HepG2 (cell line): ENCODE measurements at regions not wholly inside any gene's neighbourhood (a gene's known extent, or its start where the extent isn't known, plus 50 kb on each side); places are given as distances from the start of the nearest gene placed in this dataset.

Experiments used
- ATAC-seq: fragments of 200-7000 bp; cut with Tn5 transposase; 3 replicates; pipeline ENCODE4 v1.9.1; 2020; ENCODE audit warnings: mild to moderate bottlenecking, moderate library complexity
- BruUV-seq: library from RNA; stranded (reverse); fragments of 400-500 nt; replicated peaks from 2 replicates; lab custom pipeline; 2021; lab: Mats Ljungman, UMichigan
- CTCF ChIA-PET: fragments of 300-600 bp; formaldehyde crosslinking; extraction: SDS; loops from one replicate; lab custom pipeline; 2021; ENCODE audit warnings: low total read pairs, inconsistent platforms, low intra/inter-chr PET ratio; lab: Yijun Ruan, JAX
- POLR2A ChIA-PET: fragments of 350-600 bp; sonication (Branson Sonifier 250); formaldehyde crosslinking; loops from one replicate; lab custom pipeline; 2020; ENCODE audit warnings: antibody characterized with exemption, inconsistent platforms; lab: Yijun Ruan, JAX
- DNase-seq: peaks from one replicate; pipeline ENCODE4 v3.0.0-alpha.2; 2015; ENCODE audit warnings: low spot score
- FAIRE-seq: peaks from 3 replicates; lab custom pipeline; 2011; peaks lifted over from hg19 to GRCh38; lab: Jason Lieb, UNC
- H2AFZ ChIP-seq: one replicate; pipeline ENCODE4 v1.6.1; 2011; ENCODE audit warnings: low read length, inconsistent platforms
- H3K27ac ChIP-seq: fragments of 300-600 bp; 3 replicates; pipeline ENCODE4 v1.8.0; 2011; ENCODE audit warnings: mixed run types, mild to moderate bottlenecking, mixed read lengths, low read length, inconsistent platforms; ENCODE audit not compliant: insufficient read depth; ENCODE audit errors: extremely low read length
- H3K27me3 ChIP-seq, 2 experiments: fragments of 200-600 bp in 1 of 2; 2 replicates in 1 of 2; 3 replicates in 1 of 2; pipeline versions ENCODE4 v1.6.0 to v1.8.0; 2011; ENCODE audit warnings: low read length in 2 of 2, mild to moderate bottlenecking in 2 of 2, moderate library complexity in 2 of 2, inconsistent platforms in 1 of 2; ENCODE audit not compliant: insufficient read depth in 2 of 2, control insufficient read depth in 1 of 2
- H3K36me3 ChIP-seq, 2 experiments: fragments of 200-600 bp in 1 of 2; replicated peaks in 1 of 2; 2 replicates in 1 of 2; 3 replicates in 1 of 2; pipeline versions ENCODE4 v1.5.1 to v1.8.0; 2011; ENCODE audit warnings: low read length in 2 of 2, inconsistent platforms in 1 of 2; ENCODE audit not compliant: insufficient read depth in 2 of 2, control insufficient read depth in 1 of 2
- H3K4me1 ChIP-seq: 2 replicates; pipeline ENCODE4 v1.5.1; 2012; ENCODE audit warnings: low read length, inconsistent platforms; ENCODE audit not compliant: insufficient read depth
- H3K4me2 ChIP-seq: 2 replicates; pipeline ENCODE4 v1.6.0; 2011; ENCODE audit warnings: low read depth, low read length, inconsistent platforms
- H3K4me3 ChIP-seq, 3 experiments: fragments of 200-600 bp in 1 of 3; sonication (generic), shearing (Covaris generic) in 1 of 3; replicated peaks in 1 of 3; 2 replicates each; pipeline ENCODE4 v1.5.1; 2011 to 2016; ENCODE audit warnings: low read length in 3 of 3, inconsistent platforms in 2 of 3, low read depth in 2 of 3, mild to moderate bottlenecking in 2 of 3, control low read depth in 1 of 3, mixed read lengths in 1 of 3; ENCODE audit not compliant: insufficient read depth in 1 of 3
- H3K79me2 ChIP-seq: one replicate; pipeline ENCODE4 v1.6.1; 2011; ENCODE audit warnings: low read length, inconsistent platforms; ENCODE audit not compliant: insufficient read depth
- H3K9ac ChIP-seq: 2 replicates; pipeline ENCODE4 v1.6.0; 2011; ENCODE audit warnings: mild to moderate bottlenecking, low read depth, low read length, inconsistent platforms; ENCODE audit not compliant: insufficient read depth
- H3K9me3 ChIP-seq: 2 replicates; pipeline ENCODE4 v1.5.1; 2012; ENCODE audit warnings: mild to moderate bottlenecking, low read length
- H4K20me1 ChIP-seq: 2 replicates; pipeline ENCODE4 v1.6.0; 2011; ENCODE audit warnings: inconsistent platforms, mild to moderate bottlenecking, low read length, moderate library complexity; ENCODE audit not compliant: insufficient read depth
- KDM2A ChIP-seq: sonication (generic); formaldehyde crosslinking; IDR thresholded peaks from 2 replicates; pipeline ENCODE4 v1.4.0; 2020; ENCODE audit warnings: low read depth, missing genetic modification reagents, borderline replicate concordance
- PLRG1 ChIP-seq: fragments of 450-650 bp; conservative IDR thresholded peaks from 2 replicates; pipeline ENCODE4 v1.6.1; 2016
- SNRNP70 ChIP-seq: fragments of 200-400 bp; formaldehyde crosslinking; IDR thresholded peaks from 2 replicates; pipeline ENCODE4 v1.6.1; 2017; ENCODE audit warnings: mild to moderate bottlenecking, low read depth, low read length, moderate library complexity
- SPEN ChIP-seq: sonication (generic); formaldehyde crosslinking; IDR thresholded peaks from 2 replicates; pipeline ENCODE4 v1.5.1; 2020; ENCODE audit warnings: low read depth, mild to moderate bottlenecking, missing genetic modification reagents
- SYNCRIP ChIP-seq: fragments of 200-400 bp; formaldehyde crosslinking; IDR thresholded peaks from 2 replicates; pipeline ENCODE4 v1.6.1; 2018; ENCODE audit warnings: mild to moderate bottlenecking, low read depth, low read length; ENCODE audit not compliant: insufficient read depth
- TARDBP ChIP-seq: sonication (generic); formaldehyde crosslinking; IDR thresholded peaks from 2 replicates; pipeline ENCODE4 v1.8.0; 2022; ENCODE audit warnings: mild to moderate bottlenecking, missing genetic modification reagents
- WIZ ChIP-seq: sonication (generic); formaldehyde crosslinking; IDR thresholded peaks from 2 replicates; pipeline ENCODE4 v1.5.1; 2020; ENCODE audit warnings: mild to moderate bottlenecking, missing genetic modification reagents
- YEATS2 ChIP-seq: sonication (generic); formaldehyde crosslinking; IDR thresholded peaks from 2 replicates; pipeline ENCODE4 v1.4.0; 2020; ENCODE audit warnings: missing genetic modification reagents, borderline replicate concordance
- ZBTB14 ChIP-seq: sonication (generic); formaldehyde crosslinking; IDR thresholded peaks from 2 replicates; pipeline ENCODE4 v1.4.0; 2020; ENCODE audit warnings: missing genetic modification reagents
- ZFP41 ChIP-seq: sonication (generic); formaldehyde crosslinking; IDR thresholded peaks from 2 replicates; pipeline ENCODE4 v1.4.0; 2020; ENCODE audit warnings: mild to moderate bottlenecking, missing genetic modification reagents, borderline replicate concordance
- ZNF512 ChIP-seq: sonication (generic); formaldehyde crosslinking; IDR thresholded peaks from 2 replicates; pipeline ENCODE4 v1.4.0; 2020; ENCODE audit warnings: mild to moderate bottlenecking, missing genetic modification reagents
- WGBS: methylation state at CpG from one replicate; pipeline ENCODE4 v1.1.6; 2017; ENCODE audit warnings: low lambda C conversion rate; 5-methylcytosine and 5-hydroxymethylcytosine counted together
- in situ Hi-C: cut with HindIII; loops from 2 replicates; pipeline ENCODE4 v1.10.0; 2017; ENCODE audit warnings: low pct_unique_long_range_greater_than_20kb; ENCODE audit not compliant: extremely low pct_ligation_motif_present
- intact Hi-C: fragments of 100-400 bp; cut with micrococcal nuclease; formaldehyde crosslinking; loops from one replicate; pipeline ENCODE4 v1.10.0; 2022; ENCODE audit not compliant: unreplicated experiment
- TF ChIP-seq, protein P1 (sequence below): fragments of 450-650 bp; IDR thresholded peaks from 2 replicates; pipeline ENCODE4 v1.6.1; 2017; ENCODE audit warnings: mild to moderate bottlenecking
- TF ChIP-seq, protein P2 (sequence below): sonication (generic); formaldehyde crosslinking; IDR thresholded peaks from 2 replicates; pipeline ENCODE4 v1.4.0; 2020; ENCODE audit warnings: missing genetic modification reagents, low read depth, mild to moderate bottlenecking, borderline replicate concordance

DNA sequence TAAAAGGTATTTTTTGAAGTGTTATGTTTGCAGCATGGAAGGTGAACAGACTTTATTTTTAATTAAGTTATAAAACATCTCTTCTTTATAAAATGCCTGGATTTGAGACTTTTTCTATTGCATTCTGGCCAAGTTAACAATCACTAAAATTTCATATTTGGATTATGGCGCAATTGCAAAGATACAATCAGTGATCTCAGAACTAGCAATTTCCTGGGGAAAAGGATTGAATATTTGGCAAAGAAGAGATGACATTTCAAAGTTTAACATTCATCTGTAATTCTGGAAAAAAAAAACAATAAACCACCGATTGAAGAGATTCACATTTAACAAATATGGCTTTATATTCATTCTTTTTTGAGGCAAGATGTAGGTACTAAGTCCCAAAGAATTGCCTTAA is 378.0 kb downstream of the LRRC70 start:
- peaks cover 23% of the 10 kb centered on the region; the same call in 1 of the 2 replicates for H3K9me3 ChIP-seq
- H2AFZ ChIP-seq, result no peak overlapping the region
- H3K27ac ChIP-seq, result no peak overlapping the region
- CTCF ChIA-PET, result no interaction called here
- in situ Hi-C loops (no loop called here), intact Hi-C loops (no loop called here)
- no peaks in the 10 kb centered on the region for H3K27me3 ChIP-seq
- H3K36me3 ChIP-seq, result no peaks in the 10 kb centered on the region
- H3K4me1 ChIP-seq, result no peaks in the 10 kb centered on the region
- no peak overlapping the region for H3K4me2 ChIP-seq
- 25% methylated on average over 2 of the region's 2 CpGs for WGBS
- FAIRE-seq (no peak), ATAC-seq (no peak), DNase-seq (no peak)
- no peaks in the 10 kb centered on the region for H4K20me1 ChIP-seq
- no peaks in the 10 kb centered on the region for H3K79me2 ChIP-seq
- no peak for TF ChIP-seq SNRNP70
- no peak for TF ChIP-seq PLRG1
- TF ChIP-seq WIZ (CRISPR knock-in tag), result no peak
- no peak for TF ChIP-seq SYNCRIP
- TF ChIP-seq ZBTB14 (CRISPR knock-in tag), result no peak
- TF ChIP-seq ZNF512 (CRISPR knock-in tag), result no peak
- POLR2A ChIA-PET, result no interaction called here
- no peak overlapping the region for H3K9ac ChIP-seq
- no peak overlapping the region for H3K4me3 ChIP-seq
- BruUV-seq, result no TSS peak

GRCh38 chr5:62954578-62954977 is 376.0 kb downstream of the LRRC70 start:
- DNase-seq (no peak), ATAC-seq (no peak), FAIRE-seq (no peak)
- Histone ChIP-seq H3K4me3 (no peak overlapping the region), H3K36me3 (no peaks in the 10 kb centered on the region), H3K9me3 (0 out of 2 replicates have a peak, but pooled peaks cover 8% of the 10 kb centered on the region), H3K4me2 (no peak overlapping the region), H3K79me2 (no peaks in the 10 kb centered on the region), H3K9ac (no peak overlapping the region), H3K4me1 (no peaks in the 10 kb centered on the region), H3K27ac (no peak overlapping the region), H4K20me1 (no peaks in the 10 kb centered on the region), H2AFZ (no peak overlapping the region), H3K27me3 (no peaks in the 10 kb centered on the region)
- in situ Hi-C loops (no loop called here), intact Hi-C loops (no loop called here)
- ChIA-PET CTCF (no interaction called here), POLR2A (no interaction called here)
- no TSS peak for BruUV-seq
- WGBS, result 90% methylated on average over 2 of the region's 2 CpGs
- no peak for TF ChIP-seq SPEN (CRISPR knock-in tag)
- TF ChIP-seq YEATS2, result no peak
- TF ChIP-seq, protein P1, sequence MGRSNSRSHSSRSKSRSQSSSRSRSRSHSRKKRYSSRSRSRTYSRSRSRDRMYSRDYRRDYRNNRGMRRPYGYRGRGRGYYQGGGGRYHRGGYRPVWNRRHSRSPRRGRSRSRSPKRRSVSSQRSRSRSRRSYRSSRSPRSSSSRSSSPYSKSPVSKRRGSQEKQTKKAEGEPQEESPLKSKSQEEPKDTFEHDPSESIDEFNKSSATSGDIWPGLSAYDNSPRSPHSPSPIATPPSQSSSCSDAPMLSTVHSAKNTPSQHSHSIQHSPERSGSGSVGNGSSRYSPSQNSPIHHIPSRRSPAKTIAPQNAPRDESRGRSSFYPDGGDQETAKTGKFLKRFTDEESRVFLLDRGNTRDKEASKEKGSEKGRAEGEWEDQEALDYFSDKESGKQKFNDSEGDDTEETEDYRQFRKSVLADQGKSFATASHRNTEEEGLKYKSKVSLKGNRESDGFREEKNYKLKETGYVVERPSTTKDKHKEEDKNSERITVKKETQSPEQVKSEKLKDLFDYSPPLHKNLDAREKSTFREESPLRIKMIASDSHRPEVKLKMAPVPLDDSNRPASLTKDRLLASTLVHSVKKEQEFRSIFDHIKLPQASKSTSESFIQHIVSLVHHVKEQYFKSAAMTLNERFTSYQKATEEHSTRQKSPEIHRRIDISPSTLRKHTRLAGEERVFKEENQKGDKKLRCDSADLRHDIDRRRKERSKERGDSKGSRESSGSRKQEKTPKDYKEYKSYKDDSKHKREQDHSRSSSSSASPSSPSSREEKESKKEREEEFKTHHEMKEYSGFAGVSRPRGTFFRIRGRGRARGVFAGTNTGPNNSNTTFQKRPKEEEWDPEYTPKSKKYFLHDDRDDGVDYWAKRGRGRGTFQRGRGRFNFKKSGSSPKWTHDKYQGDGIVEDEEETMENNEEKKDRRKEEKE, result no peak
- TF ChIP-seq KDM2A (CRISPR knock-in tag), result no peak
- TF ChIP-seq, protein P2, sequence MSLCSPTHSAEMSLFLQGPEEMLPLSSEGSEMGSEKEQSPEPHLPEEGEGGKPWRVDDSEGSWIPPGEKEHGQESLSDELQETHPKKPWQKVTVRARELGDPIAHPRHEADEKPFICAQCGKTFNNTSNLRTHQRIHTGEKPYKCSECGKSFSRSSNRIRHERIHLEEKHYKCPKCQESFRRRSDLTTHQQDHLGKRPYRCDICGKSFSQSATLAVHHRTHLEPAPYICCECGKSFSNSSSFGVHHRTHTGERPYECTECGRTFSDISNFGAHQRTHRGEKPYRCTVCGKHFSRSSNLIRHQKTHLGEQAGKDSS (CRISPR knock-in tag), result no peak
- no peak for TF ChIP-seq ZFP41
- TF ChIP-seq TARDBP (CRISPR knock-in tag), result no peak
